GM21619 (cell line): ENCODE measurements at regions not wholly inside any gene's neighbourhood (a gene's known extent, or its start where the extent isn't known, plus 50 kb on each side); places are given as distances from the start of the nearest gene placed in this dataset.

Source experiments
- ATAC-seq: cut with Tn5 transposase; IDR thresholded peaks from one replicate; pipeline ENCODE4 v1.9.1; 2021; ENCODE audit not compliant: unreplicated experiment

GRCh38 chr4:63644396-63644795 is 764.9 kb downstream of the TECRL start:
- ATAC-seq, result no peak

GRCh38 chr4:63637270-63637669 is 772.0 kb downstream of the TECRL start:
- ATAC-seq, result no peak

GRCh38 chr4:63632858-63633257 is 776.4 kb downstream of the TECRL start:
- no peak for ATAC-seq

GRCh38 chr4:63620271-63620670 is 789.0 kb downstream of the TECRL start:
- no peak for ATAC-seq

GRCh38 chr4:63619771-63620170 is 789.5 kb downstream of the TECRL start:
- ATAC-seq, result no peak

- no peak for ATAC-seq
Measured at GRCh38 chr4:63618883-63619718, 790.1 kb downstream of the TECRL start.

GRCh38 chr4:63607169-63607872 is 801.9 kb downstream of the TECRL start:
- no peak for ATAC-seq

- no peak for ATAC-seq
Measured at GRCh38 chr4:63589796-63590195, 819.5 kb downstream of the TECRL start.

GRCh38 chr4:63583561-63583960 is 825.7 kb downstream of the TECRL start:
- no peak for ATAC-seq

- no peak for ATAC-seq
Measured at GRCh38 chr4:63583007-63583406, 826.2 kb downstream of the TECRL start.

GRCh38 chr4:63580796-63581475 is 828.3 kb downstream of the TECRL start:
- ATAC-seq, result peak; percentile 57

GRCh38 chr4:63578383-63578782 is 830.9 kb downstream of the TECRL start:
- no peak for ATAC-seq

- no peak for ATAC-seq
Measured at GRCh38 chr4:63566658-63567057, 842.6 kb downstream of the TECRL start.

GRCh38 chr4:63563288-63564014 is 845.8 kb downstream of the TECRL start:
- ATAC-seq, result no peak

- ATAC-seq, result no peak
Measured at GRCh38 chr4:63558709-63559108, 850.5 kb downstream of the TECRL start.

GRCh38 chr4:63556332-63556731 is 852.9 kb downstream of the TECRL start:
- ATAC-seq, result no peak

GRCh38 chr4:63553123-63553522 is 856.1 kb downstream of the TECRL start:
- no peak for ATAC-seq

- no peak for ATAC-seq
Measured at GRCh38 chr4:63541828-63542227, 867.4 kb downstream of the TECRL start.

- no peak for ATAC-seq
Measured at GRCh38 chr4:63529581-63530337, 879.5 kb downstream of the TECRL start.

- no peak for ATAC-seq
Measured at GRCh38 chr4:63528256-63528991, 880.8 kb downstream of the TECRL start.
